Fibroblast of skin of right biceps (primary cell): ENCODE measurements at regions not wholly inside any gene's neighbourhood (a gene's known extent, or its start where the extent isn't known, plus 50 kb on each side); places are given as distances from the start of the nearest gene placed in this dataset.

Experiments used
- DNase-seq: peaks from one replicate; pipeline ENCODE4 v3.0.0-alpha.2; 2013

- DNase-seq, result no peak
These were observed 648.5 kb downstream of the IRS1 start for GRCh38 chr2:226151157-226151556.

GRCh38 chr2:226143091-226143490 lies 656.5 kb downstream of the IRS1 start:
- DNase-seq, result no peak

- DNase-seq, result no peak
These were observed 657.2 kb downstream of the IRS1 start for GRCh38 chr2:226142463-226142862.

- no peak for DNase-seq
These were observed 659.0 kb downstream of the IRS1 start for GRCh38 chr2:226140594-226140993.

- DNase-seq, result no peak
These were observed 659.9 kb downstream of the IRS1 start for GRCh38 chr2:226139759-226140158.

- peak; percentile 35 for DNase-seq
These were observed 662.3 kb downstream of the IRS1 start for GRCh38 chr2:226137201-226137811.

- DNase-seq, result no peak
These were observed 662.9 kb downstream of the IRS1 start for GRCh38 chr2:226136739-226137138.

- no peak for DNase-seq
These were observed 663.6 kb downstream of the IRS1 start for GRCh38 chr2:226135861-226136548.

GRCh38 chr2:226132323-226133215 lies 667.1 kb downstream of the IRS1 start:
- no peak for DNase-seq

- no peak for DNase-seq
These were observed 668.3 kb downstream of the IRS1 start for GRCh38 chr2:226131299-226131784.

GRCh38 chr2:226130192-226130591 lies 669.4 kb downstream of the IRS1 start:
- peak; percentile 35 for DNase-seq

- no peak for DNase-seq
These were observed 671.9 kb downstream of the IRS1 start for GRCh38 chr2:226127682-226128081.

GRCh38 chr2:226126104-226126503 lies 673.5 kb downstream of the IRS1 start:
- DNase-seq, result no peak

- no peak for DNase-seq
These were observed 674.3 kb downstream of the IRS1 start for GRCh38 chr2:226125176-226125883.

GRCh38 chr2:226124548-226125011 lies 675.0 kb downstream of the IRS1 start:
- DNase-seq, result peak; percentile 19

GRCh38 chr2:226123300-226123699 lies 676.3 kb downstream of the IRS1 start:
- no peak for DNase-seq

GRCh38 chr2:226122041-226122440 lies 677.6 kb downstream of the IRS1 start:
- no peak for DNase-seq

GRCh38 chr2:226121046-226121738 lies 678.4 kb downstream of the IRS1 start:
- peak; percentile 51 for DNase-seq

- peak; percentile 91 for DNase-seq
These were observed 680.9 kb downstream of the IRS1 start for GRCh38 chr2:226118471-226119429.

- DNase-seq, result peak; percentile 89
These were observed 682.0 kb downstream of the IRS1 start for GRCh38 chr2:226117510-226118065.

- DNase-seq, result no peak
These were observed 683.3 kb downstream of the IRS1 start for GRCh38 chr2:226116346-226116745.
